Natural killer cell (primary cell): ENCODE measurements at regions not wholly inside any gene's neighbourhood (a gene's known extent, or its start where the extent isn't known, plus 50 kb on each side); places are given as distances from the start of the nearest gene placed in this dataset.
"Not testable (repeated sequence)": the region's sequence is repeated elsewhere in the genome, so short reads cannot be mapped to it uniquely, and the experiment has no call there.

Experiments
- ATAC-seq, 3 donors: fragments of 150-1000 bp in 2 of 3; fragments of 200-7000 bp in 1 of 3; cut with Tn5 transposase; 1 replicate in 1 of 3; 2 replicates in 2 of 3; pipeline ENCODE4 v1.10.0; 2021; ENCODE audit warnings: mild to moderate bottlenecking in 2 of 3, moderate library complexity in 2 of 3
- DNase-seq, 2 donors: peaks; one replicate each; pipeline versions ENCODE4 v3.0.0 to v3.0.0-alpha.2; 2013 to 2021; ENCODE audit warnings: mixed read lengths in 1 of 2
- H3K27ac ChIP-seq: one replicate; pipeline ENCODE4 v1.5.1; 2013; ENCODE audit warnings: mild to moderate bottlenecking, low read length
- H3K27me3 ChIP-seq: one replicate; pipeline ENCODE4 v1.6.1; 2013; ENCODE audit warnings: low read length; ENCODE audit not compliant: control insufficient read depth, insufficient read depth
- H3K36me3 ChIP-seq: one replicate; pipeline ENCODE4 v1.6.1; 2013; ENCODE audit warnings: low read length; ENCODE audit not compliant: control insufficient read depth, insufficient read depth
- H3K4me1 ChIP-seq: one replicate; pipeline ENCODE4 v1.6.1; 2013; ENCODE audit warnings: low read length; ENCODE audit not compliant: control insufficient read depth, insufficient read depth
- H3K4me3 ChIP-seq: one replicate; pipeline ENCODE4 v1.5.1; 2013; ENCODE audit warnings: low read length
- H3K9me3 ChIP-seq: one replicate; pipeline ENCODE4 v1.6.1; 2013; ENCODE audit warnings: low read length; ENCODE audit not compliant: control insufficient read depth, insufficient read depth
- H3K27ac Mint-ChIP-seq, 2 donors: one replicate each; pipeline ENCODE4 v1.8.0; 2022; ENCODE audit warnings: mild to moderate bottlenecking in 2 of 2, mixed read lengths in 2 of 2, moderate library complexity in 1 of 2
- H3K27me3 Mint-ChIP-seq, 2 donors: one replicate each; pipeline ENCODE4 v1.8.0; 2022; ENCODE audit warnings: low read depth in 2 of 2, mixed read lengths in 2 of 2
- H3K36me3 Mint-ChIP-seq: one replicate; pipeline ENCODE4 v1.8.0; 2022; ENCODE audit warnings: mixed read lengths
- H3K4me1 Mint-ChIP-seq, 2 donors: one replicate each; pipeline ENCODE4 v1.8.0; 2022; ENCODE audit warnings: mixed read lengths in 2 of 2
- H3K4me3 Mint-ChIP-seq: one replicate; pipeline ENCODE4 v1.8.0; 2022; ENCODE audit warnings: mild to moderate bottlenecking, moderate library complexity, mixed read lengths
- H3K9me3 Mint-ChIP-seq, 2 donors: one replicate each; pipeline ENCODE4 v1.8.0; 2022; ENCODE audit warnings: mixed read lengths in 2 of 2
- WGBS: methylation state at CpG from one replicate; pipeline ENCODE4 v1.1.7; 2013; ENCODE audit warnings: missing lambda C conversion rate; ENCODE audit not compliant: insufficient coverage; 5-methylcytosine and 5-hydroxymethylcytosine counted together
- intact Hi-C: fragments of 100-400 bp; cut with micrococcal nuclease; formaldehyde crosslinking; loops from one replicate; pipeline ENCODE4 v1.14.2; 2022
- TF ChIP-seq, protein P1 (sequence below): fragments of 200-600 bp; IDR thresholded peaks from one replicate; pipeline ENCODE4 v1.8.0; 2022; ENCODE audit warnings: antibody characterized with exemption

DNA sequence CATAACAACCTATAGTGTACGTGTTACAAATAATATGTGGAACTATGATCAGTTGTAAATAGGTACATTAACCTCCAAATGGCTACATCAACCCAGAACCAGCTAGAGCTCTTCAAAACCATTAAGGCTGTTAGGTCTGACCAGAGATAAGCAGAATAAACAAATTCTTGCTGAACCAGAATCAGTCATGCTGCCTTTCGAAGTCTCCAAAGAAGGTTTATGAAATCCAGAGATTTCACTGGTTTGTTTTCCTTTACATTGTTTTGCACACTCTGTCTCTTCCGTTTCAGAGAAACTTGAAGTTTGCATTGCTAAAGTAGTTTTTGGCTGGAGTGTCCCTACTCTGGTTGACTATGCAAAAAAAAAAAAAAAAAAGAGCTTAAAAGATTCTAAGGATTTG lies 177.3 kb upstream of the SLIT2 start:
- no peaks in the 10 kb centered on the region for H3K4me1 ChIP-seq
- no peak overlapping the region for H3K27ac ChIP-seq
- H3K4me1 Mint-ChIP-seq, result no peaks in the 10 kb centered on the region
- H3K27me3 ChIP-seq, result no peaks in the 10 kb centered on the region
- H3K9me3 ChIP-seq, result no peaks in the 10 kb centered on the region
- H3K4me3 ChIP-seq, result no peak overlapping the region
- H3K36me3 Mint-ChIP-seq, result no peaks in the 10 kb centered on the region
- ATAC-seq (no peak), DNase-seq (no peak)
- no peaks in the 10 kb centered on the region for H3K27me3 Mint-ChIP-seq
- TF ChIP-seq, protein P1, sequence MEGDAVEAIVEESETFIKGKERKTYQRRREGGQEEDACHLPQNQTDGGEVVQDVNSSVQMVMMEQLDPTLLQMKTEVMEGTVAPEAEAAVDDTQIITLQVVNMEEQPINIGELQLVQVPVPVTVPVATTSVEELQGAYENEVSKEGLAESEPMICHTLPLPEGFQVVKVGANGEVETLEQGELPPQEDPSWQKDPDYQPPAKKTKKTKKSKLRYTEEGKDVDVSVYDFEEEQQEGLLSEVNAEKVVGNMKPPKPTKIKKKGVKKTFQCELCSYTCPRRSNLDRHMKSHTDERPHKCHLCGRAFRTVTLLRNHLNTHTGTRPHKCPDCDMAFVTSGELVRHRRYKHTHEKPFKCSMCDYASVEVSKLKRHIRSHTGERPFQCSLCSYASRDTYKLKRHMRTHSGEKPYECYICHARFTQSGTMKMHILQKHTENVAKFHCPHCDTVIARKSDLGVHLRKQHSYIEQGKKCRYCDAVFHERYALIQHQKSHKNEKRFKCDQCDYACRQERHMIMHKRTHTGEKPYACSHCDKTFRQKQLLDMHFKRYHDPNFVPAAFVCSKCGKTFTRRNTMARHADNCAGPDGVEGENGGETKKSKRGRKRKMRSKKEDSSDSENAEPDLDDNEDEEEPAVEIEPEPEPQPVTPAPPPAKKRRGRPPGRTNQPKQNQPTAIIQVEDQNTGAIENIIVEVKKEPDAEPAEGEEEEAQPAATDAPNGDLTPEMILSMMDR, result no peak
- intact Hi-C loops, result no loop called here
- H3K9me3 Mint-ChIP-seq, result peaks cover 0 to 14% of the 10 kb centered on the region in 2 donors
- 91% methylated on average over 2 of the region's 3 CpGs for WGBS
- H3K4me3 Mint-ChIP-seq, result no peak overlapping the region
- H3K27ac Mint-ChIP-seq, result no peak overlapping the region
- H3K36me3 ChIP-seq, result no peaks in the 10 kb centered on the region

DNA sequence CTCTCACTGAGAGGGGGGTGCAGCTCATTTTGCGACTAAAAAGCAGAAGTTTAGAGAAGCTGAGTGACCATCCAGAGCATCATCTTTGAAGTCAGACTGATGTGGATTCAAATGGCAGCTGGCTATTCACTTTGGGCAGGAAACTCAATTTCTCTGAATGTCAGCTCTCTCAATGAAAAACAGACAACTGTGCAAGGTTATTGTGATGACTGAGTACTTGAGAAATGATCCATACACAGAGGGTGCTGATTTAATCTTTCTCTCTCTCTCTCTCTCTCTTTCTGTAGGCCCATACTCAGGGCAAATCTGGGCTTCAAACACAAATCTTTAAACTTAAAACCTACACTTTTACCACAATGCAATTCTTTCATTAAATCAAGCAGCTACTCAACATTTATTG lies 185.8 kb upstream of the SLIT2 start:
- ATAC-seq (no peak), DNase-seq (no peak)
- H3K4me3 Mint-ChIP-seq, result no peak overlapping the region
- peaks cover 14 to 16% of the 10 kb centered on the region in 2 donors for H3K9me3 Mint-ChIP-seq
- Histone ChIP-seq H3K27ac (no peak overlapping the region), H3K4me3 (no peak overlapping the region), H3K4me1 (no peaks in the 10 kb centered on the region), H3K36me3 (no peaks in the 10 kb centered on the region), H3K9me3 (no peaks in the 10 kb centered on the region), H3K27me3 (no peaks in the 10 kb centered on the region)
- TF ChIP-seq, protein P1, result no peak
- no peak overlapping the region for H3K27ac Mint-ChIP-seq
- no peaks in the 10 kb centered on the region for H3K36me3 Mint-ChIP-seq
- no peaks in the 10 kb centered on the region for H3K4me1 Mint-ChIP-seq
- no peaks in the 10 kb centered on the region for H3K27me3 Mint-ChIP-seq
- intact Hi-C loops, result no loop called here
- 50% methylated on average over 1 of the region's 1 CpG for WGBS

DNA sequence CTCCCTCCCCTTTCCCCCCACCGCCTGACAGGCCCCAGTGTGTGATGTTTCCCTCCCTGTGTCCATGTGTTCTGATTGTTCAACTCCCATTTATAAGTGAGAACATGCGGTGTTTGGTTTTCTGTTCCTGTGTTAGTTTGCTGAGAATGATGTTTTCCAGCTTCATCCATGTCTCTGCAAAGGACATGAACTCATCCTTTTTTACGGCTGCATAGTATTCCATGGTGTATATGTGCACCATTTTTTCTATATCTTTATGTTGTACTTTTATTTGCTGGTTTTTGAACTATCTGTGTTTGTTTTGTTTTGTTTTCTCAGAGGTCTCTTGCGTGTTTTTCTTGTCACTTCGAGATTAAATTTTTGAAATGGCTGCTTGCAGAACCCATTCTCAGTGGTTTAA lies 188.8 kb upstream of the SLIT2 start:
- DNase-seq, intact Hi-C loops, ATAC-seq, H3K4me1 Mint-ChIP-seq, H3K27ac Mint-ChIP-seq, H3K4me3 ChIP-seq, H3K4me1 ChIP-seq, H3K36me3 ChIP-seq, H3K27me3 Mint-ChIP-seq, H3K27ac ChIP-seq, H3K27me3 ChIP-seq, H3K9me3 ChIP-seq, H3K4me3 Mint-ChIP-seq, H3K36me3 Mint-ChIP-seq: not testable (repeated sequence)
- peaks cover 10 to 16% of the 10 kb centered on the region in 2 donors for H3K9me3 Mint-ChIP-seq
- 95% methylated on average over 4 of the region's 5 CpGs for WGBS

DNA sequence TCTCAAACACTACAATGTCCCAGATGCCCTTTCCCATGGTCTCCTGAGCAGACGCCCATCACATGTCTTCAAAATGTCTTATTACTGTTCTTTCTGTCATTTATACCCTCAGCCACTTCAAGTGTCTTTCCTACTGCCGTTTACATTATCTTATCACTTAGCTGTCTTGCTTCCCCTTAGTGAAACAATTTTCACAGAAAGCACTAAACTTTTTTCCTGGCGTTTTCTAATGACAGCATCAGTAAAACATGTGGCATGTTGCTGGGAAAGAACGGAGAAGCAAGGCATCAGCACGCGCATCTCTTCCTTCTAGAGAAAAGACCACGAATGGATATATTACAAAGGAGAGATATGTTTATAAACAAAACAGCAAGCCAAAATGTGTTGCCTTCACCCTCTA lies 189.7 kb upstream of the SLIT2 start:
- Histone ChIP-seq H3K27ac (no peak overlapping the region), H3K36me3 (no peaks in the 10 kb centered on the region), H3K9me3 (no peaks in the 10 kb centered on the region), H3K4me3 (no peak overlapping the region), H3K4me1 (no peaks in the 10 kb centered on the region), H3K27me3 (no peaks in the 10 kb centered on the region)
- Mint-ChIP-seq H3K4me1 (no peaks in the 10 kb centered on the region), H3K36me3 (no peaks in the 10 kb centered on the region), H3K27ac (no peak overlapping the region), H3K4me3 (no peak overlapping the region), H3K27me3 (no peaks in the 10 kb centered on the region), H3K9me3 (peaks cover 13 to 16% of the 10 kb centered on the region in 2 donors)
- ATAC-seq, result no peak
- DNase-seq, result no peak
- TF ChIP-seq, protein P1, result no peak
- WGBS, result 69% methylated on average over 6 of the region's 7 CpGs
- intact Hi-C loops, result no loop called here
